Body of pancreas (tissue), 4 donors: ENCODE measurements at regions not wholly inside any gene's neighbourhood (a gene's known extent, or its start where the extent isn't known, plus 50 kb on each side); places are given as distances from the start of the nearest gene placed in this dataset.

Experiments
- ATAC-seq: fragments of 150-250 bp; one replicate; pipeline ENCODE4 v1.9.1; 2016
- DNase-seq, 4 donors: peaks; one replicate each; pipeline ENCODE4 v3.0.0-alpha.2; 2019
- H3K27ac ChIP-seq, 4 donors: fragments of 200-600 bp; sonication (generic); 1 replicate in 3 of 4; 2 replicates in 1 of 4; pipeline versions ENCODE4 v1.5.1 to v1.6.1; 2016 to 2019; ENCODE audit warnings: mild to moderate bottlenecking in 1 of 4, mixed read lengths in 1 of 4, moderate library complexity in 1 of 4
- H3K27me3 ChIP-seq, 2 donors: fragments of 200-600 bp; sonication (generic); one replicate each; pipeline ENCODE4 v1.6.0; 2016; ENCODE audit warnings: mild to moderate bottlenecking in 1 of 2
- H3K36me3 ChIP-seq, 2 donors: fragments of 200-600 bp; sonication (generic); replicated peaks in 1 of 2; 2 replicates each; pipeline ENCODE4 v1.5.1; 2016; ENCODE audit warnings: low read depth in 2 of 2; ENCODE audit not compliant: insufficient read depth in 1 of 2
- H3K4me1 ChIP-seq: fragments of 200-600 bp; sonication (generic); one replicate; pipeline ENCODE4 v1.6.0; 2016
- H3K4me3 ChIP-seq, 2 donors: fragments of 200-600 bp; sonication (generic); 1 replicate in 1 of 2; 2 replicates in 1 of 2; pipeline ENCODE4 v1.5.1; 2016 to 2019
- H3K9me3 ChIP-seq, 3 donors: fragments of 200-600 bp; sonication (generic); 1 replicate in 2 of 3; 2 replicates in 1 of 3; pipeline ENCODE4 v1.5.1; 2016
- POLR2A ChIP-seq, 3 donors: fragments of 450-650 bp; IDR thresholded peaks; one replicate each; pipeline ENCODE4 v1.6.1; 2016; ENCODE audit warnings: antibody characterized with exemption in 3 of 3, mild to moderate bottlenecking in 2 of 3
- whole genome bisulfite sequencing, 2 donors: methylation state at CpG; one replicate each; pipeline ENCODE4 v1.1.5; 2017; 5-methylcytosine and 5-hydroxymethylcytosine counted together
- intact Hi-C: fragments of 100-400 bp; cut with DNase I; formaldehyde crosslinking; loops from one replicate; pipeline ENCODE4 v1.15.1; 2023
- TF ChIP-seq, protein P1 (sequence below), 7 experiments: fragments of 450-650 bp in 4 of 7; fragments of 200-600 bp in 3 of 7; sonication (generic) in 3 of 7; IDR thresholded peaks; one replicate each; pipeline ENCODE4 v1.5.1; 2016 to 2019; ENCODE audit warnings: antibody characterized with exemption in 7 of 7

GRCh38 chr1:182139496-182139895 lies 78.0 kb upstream of the ZNF648 start:
- no peak for TF ChIP-seq POLR2A (IDR thresholded peaks at IDR 0.05)
- TF ChIP-seq, protein P1, sequence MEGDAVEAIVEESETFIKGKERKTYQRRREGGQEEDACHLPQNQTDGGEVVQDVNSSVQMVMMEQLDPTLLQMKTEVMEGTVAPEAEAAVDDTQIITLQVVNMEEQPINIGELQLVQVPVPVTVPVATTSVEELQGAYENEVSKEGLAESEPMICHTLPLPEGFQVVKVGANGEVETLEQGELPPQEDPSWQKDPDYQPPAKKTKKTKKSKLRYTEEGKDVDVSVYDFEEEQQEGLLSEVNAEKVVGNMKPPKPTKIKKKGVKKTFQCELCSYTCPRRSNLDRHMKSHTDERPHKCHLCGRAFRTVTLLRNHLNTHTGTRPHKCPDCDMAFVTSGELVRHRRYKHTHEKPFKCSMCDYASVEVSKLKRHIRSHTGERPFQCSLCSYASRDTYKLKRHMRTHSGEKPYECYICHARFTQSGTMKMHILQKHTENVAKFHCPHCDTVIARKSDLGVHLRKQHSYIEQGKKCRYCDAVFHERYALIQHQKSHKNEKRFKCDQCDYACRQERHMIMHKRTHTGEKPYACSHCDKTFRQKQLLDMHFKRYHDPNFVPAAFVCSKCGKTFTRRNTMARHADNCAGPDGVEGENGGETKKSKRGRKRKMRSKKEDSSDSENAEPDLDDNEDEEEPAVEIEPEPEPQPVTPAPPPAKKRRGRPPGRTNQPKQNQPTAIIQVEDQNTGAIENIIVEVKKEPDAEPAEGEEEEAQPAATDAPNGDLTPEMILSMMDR (IDR thresholded peaks at IDR 0.05), result no peak
- intact Hi-C loops, result loop anchor here (10.0 kb wide), 1 partner anchor 55 kb away; no protein-coding TSS in a partner anchor
- ATAC-seq (no peak), DNase-seq (no peak)
- peaks cover 49% of the 10 kb centered on the region for H3K4me1 ChIP-seq
- WGBS, 2 donors, result 76 to 94% methylated on average over 1 of the region's 1 CpG
- no peaks in the 10 kb centered on the region for H3K27me3 ChIP-seq
- no peak overlapping the region for H3K27ac ChIP-seq
- no peaks in the 10 kb centered on the region for H3K9me3 ChIP-seq
- no peaks in the 10 kb centered on the region for H3K36me3 ChIP-seq
- no peak overlapping the region for H3K4me3 ChIP-seq

DNA sequence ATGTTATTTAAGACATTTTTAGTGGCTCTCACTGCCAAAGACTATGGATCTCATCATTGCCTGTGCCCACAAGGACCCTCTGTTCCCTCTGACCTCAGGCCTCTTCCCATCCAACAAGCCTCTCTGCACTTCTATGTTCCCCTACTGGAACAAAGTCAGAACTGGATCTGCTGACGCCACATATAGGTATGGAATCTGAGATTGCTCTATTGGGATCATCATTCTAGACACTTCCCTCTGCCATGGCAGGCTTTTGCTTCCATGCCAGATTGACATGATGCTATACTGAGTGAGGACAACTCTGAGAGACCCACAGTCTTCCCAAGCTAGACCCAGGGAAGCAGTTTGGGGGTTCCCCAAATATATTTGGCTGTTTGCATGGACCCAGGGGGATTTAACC lies 76.0 kb upstream of the ZNF648 start:
- no peaks in the 10 kb centered on the region for H3K9me3 ChIP-seq
- H3K4me1 ChIP-seq, result peaks cover 29% of the 10 kb centered on the region
- ATAC-seq, result no peak
- no peak overlapping the region for H3K27ac ChIP-seq
- WGBS, 2 donors, result 95 to 100% methylated on average over 1 of the region's 1 CpG
- TF ChIP-seq, protein P1 (IDR thresholded peaks at IDR 0.05), result no peak
- TF ChIP-seq POLR2A (IDR thresholded peaks at IDR 0.05), result no peak
- no peaks in the 10 kb centered on the region for H3K36me3 ChIP-seq
- DNase-seq, result no peak
- no peaks in the 10 kb centered on the region for H3K27me3 ChIP-seq
- H3K4me3 ChIP-seq, result no peak overlapping the region
- intact Hi-C loops, result loop anchor here (10.0 kb wide), 1 partner anchor 53 kb away; no protein-coding TSS in a partner anchor

DNA sequence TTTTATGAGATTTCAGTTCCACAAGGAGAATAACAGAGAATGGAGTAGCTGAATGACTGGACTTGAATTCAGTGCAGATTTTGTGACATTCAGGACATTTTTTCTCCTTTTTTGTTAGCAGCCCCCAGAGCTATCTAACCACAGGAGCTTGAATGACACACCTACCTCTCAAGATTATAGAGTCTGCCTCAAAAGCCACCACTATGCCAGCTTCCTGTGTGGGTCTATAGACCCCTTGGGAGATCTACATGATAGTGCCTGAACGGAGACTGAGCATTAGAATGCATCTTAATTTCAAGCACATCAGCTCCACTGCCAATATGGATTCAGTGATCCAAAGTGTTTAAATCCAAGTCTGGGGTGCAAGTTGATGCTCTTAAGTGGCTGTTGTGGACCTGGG lies 74.4 kb upstream of the ZNF648 start:
- H3K36me3 ChIP-seq, result no peaks in the 10 kb centered on the region
- peaks cover 22% of the 10 kb centered on the region for H3K4me1 ChIP-seq
- no peaks in the 10 kb centered on the region for H3K27me3 ChIP-seq
- H3K9me3 ChIP-seq, result no peaks in the 10 kb centered on the region
- H3K4me3 ChIP-seq, result no peak overlapping the region
- TF ChIP-seq POLR2A (IDR thresholded peaks at IDR 0.05), result no peak
- TF ChIP-seq, protein P1 (IDR thresholded peaks at IDR 0.05), result no peak
- 90 to 91% methylated on average over 1 of the region's 1 CpG for WGBS, 2 donors
- H3K27ac ChIP-seq, result no peak overlapping the region
- ATAC-seq (no peak), DNase-seq (no peak)
- intact Hi-C loops, result loop anchor here (10.0 kb wide), 1 partner anchor 51 kb away; no protein-coding TSS in a partner anchor

DNA sequence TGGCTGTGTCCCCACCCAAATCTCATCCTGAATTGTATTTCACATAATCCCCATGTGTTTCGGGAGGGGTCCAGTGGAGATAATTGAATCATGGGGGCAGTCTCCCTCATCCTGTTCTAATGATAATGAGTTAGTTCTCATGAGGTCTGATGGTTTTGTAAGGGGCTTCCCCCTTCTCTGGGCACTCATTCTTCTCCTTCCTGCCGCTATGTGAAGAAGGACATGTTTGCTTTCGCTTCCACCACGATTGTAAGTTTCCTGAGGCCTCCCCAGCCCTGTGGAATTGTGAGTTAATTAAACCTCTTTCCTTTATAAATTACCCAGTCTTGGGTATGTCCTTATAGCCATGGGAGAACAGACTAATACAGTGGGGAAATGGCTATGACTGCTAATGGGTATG lies 72.7 kb upstream of the ZNF648 start:
- Histone ChIP-seq H3K4me3 (no peak overlapping the region), H3K9me3 (no peaks in the 10 kb centered on the region), H3K27me3 (no peaks in the 10 kb centered on the region), H3K36me3 (no peaks in the 10 kb centered on the region), H3K27ac (no peak overlapping the region), H3K4me1 (peaks cover 34% of the 10 kb centered on the region)
- DNase-seq (no peak), ATAC-seq (no peak)
- intact Hi-C loops, result loop anchor here (10.0 kb wide), 1 partner anchor 49 kb away; no protein-coding TSS in a partner anchor
- no peak for TF ChIP-seq POLR2A (IDR thresholded peaks at IDR 0.05)
- TF ChIP-seq, protein P1 (IDR thresholded peaks at IDR 0.05), result no peak
- 96 to 97% methylated on average over 4 of the region's 4 CpGs for WGBS, 2 donors

GRCh38 chr1:182133181-182133580 lies 71.7 kb upstream of the ZNF648 start:
- Histone ChIP-seq H3K9me3 (no peaks in the 10 kb centered on the region), H3K27me3 (no peaks in the 10 kb centered on the region), H3K36me3 (no peaks in the 10 kb centered on the region), H3K4me3 (no peak overlapping the region), H3K4me1 (peaks cover 41% of the 10 kb centered on the region), H3K27ac (no peak overlapping the region)
- TF ChIP-seq POLR2A (IDR thresholded peaks at IDR 0.05), result no peak
- TF ChIP-seq, protein P1 (IDR thresholded peaks at IDR 0.05), result no peak
- ATAC-seq, result no peak
- 92 to 93% methylated on average over 7 of the region's 7 CpGs for WGBS, 2 donors
- intact Hi-C loops, result loop anchor here (10.0 kb wide), 1 partner anchor 48 kb away; no protein-coding TSS in a partner anchor
- DNase-seq, result no peak
